KMS-11 (cell line): ENCODE measurements at regions not wholly inside any gene's neighbourhood (a gene's known extent, or its start where the extent isn't known, plus 50 kb on each side); places are given as distances from the start of the nearest gene placed in this dataset.

Experiments used
- H2AFZ ChIP-seq: fragments of 200-600 bp; sonication (generic); 2 replicates; pipeline ENCODE4 v1.6.1; 2016; ENCODE audit warnings: antibody characterized with exemption, mixed run types, low read depth
- H3K27ac ChIP-seq: fragments of 200-600 bp; sonication (generic); 2 replicates; pipeline ENCODE4 v1.6.1; 2016; ENCODE audit warnings: mild to moderate bottlenecking, mixed run types
- H3K27me3 ChIP-seq: fragments of 200-600 bp; sonication (generic); 2 replicates; pipeline ENCODE4 v1.6.1; 2017; ENCODE audit warnings: mild to moderate bottlenecking, low read depth, mixed run types, moderate library complexity; ENCODE audit not compliant: insufficient read depth
- H3K36me3 ChIP-seq: fragments of 200-600 bp; sonication (generic); 2 replicates; pipeline ENCODE4 v1.6.1; 2017; ENCODE audit warnings: mild to moderate bottlenecking, mixed run types; ENCODE audit not compliant: insufficient read depth
- H3K4me1 ChIP-seq: fragments of 200-600 bp; sonication (generic); 2 replicates; pipeline ENCODE4 v1.6.1; 2016; ENCODE audit warnings: mild to moderate bottlenecking, low read depth, mixed run types; ENCODE audit not compliant: poor library complexity, severe bottlenecking
- H3K4me2 ChIP-seq: fragments of 200-600 bp; sonication (generic); 2 replicates; pipeline ENCODE4 v1.7.0; 2016; ENCODE audit warnings: mild to moderate bottlenecking, mixed run types
- H3K4me3 ChIP-seq: fragments of 200-600 bp; sonication (generic); IDR thresholded peaks from 2 replicates; pipeline ENCODE4 v1.6.1; 2017; ENCODE audit warnings: low read depth, low read length, mixed read lengths; ENCODE audit not compliant: insufficient read depth
- H3K79me2 ChIP-seq: fragments of 200-600 bp; sonication (generic); 2 replicates; pipeline ENCODE4 v1.6.1; 2016; ENCODE audit warnings: low read depth, mixed run types; ENCODE audit not compliant: insufficient read depth
- H3K9ac ChIP-seq: fragments of 200-600 bp; sonication (generic); 2 replicates; pipeline ENCODE4 v1.6.1; 2016; ENCODE audit warnings: mild to moderate bottlenecking, mixed run types
- H4K20me1 ChIP-seq: fragments of 200-600 bp; sonication (generic); 2 replicates; pipeline ENCODE4 v1.6.1; 2016; ENCODE audit warnings: mild to moderate bottlenecking, mixed run types; ENCODE audit not compliant: insufficient read depth
- CTCF ChIP-seq: fragments of 200-600 bp; sonication (generic); conservative IDR thresholded peaks from 2 replicates; pipeline ENCODE4 v1.6.1; 2017; ENCODE audit warnings: low read depth, mild to moderate bottlenecking, antibody characterized with exemption, low read length, moderate library complexity, mixed read lengths

- Histone ChIP-seq H4K20me1 (no peaks in the 10 kb centered on the region), H3K36me3 (no peaks in the 10 kb centered on the region), H3K27ac (no peak overlapping the region), H3K4me2 (no peak overlapping the region), H3K9ac (no peak overlapping the region), H3K79me2 (no peaks in the 10 kb centered on the region), H3K4me1 (no peaks in the 10 kb centered on the region), H3K4me3 (no peak overlapping the region), H3K27me3 (no peaks in the 10 kb centered on the region), H2AFZ (no peak overlapping the region)
- TF ChIP-seq CTCF: no peak
These were observed 198.0 kb upstream of the HTR2A start for GRCh38 chr13:47094734-47095434.

GRCh38 chr13:47092202-47092601, 195.3 kb upstream of the HTR2A start:
- no peaks in the 10 kb centered on the region for H3K79me2 ChIP-seq
- H3K27ac ChIP-seq: no peak overlapping the region
- H3K36me3 ChIP-seq: no peaks in the 10 kb centered on the region
- H4K20me1 ChIP-seq: no peaks in the 10 kb centered on the region
- H3K27me3 ChIP-seq: no peaks in the 10 kb centered on the region
- H3K4me1 ChIP-seq: no peaks in the 10 kb centered on the region
- no peak overlapping the region for H2AFZ ChIP-seq
- H3K4me2 ChIP-seq: no peak overlapping the region
- TF ChIP-seq CTCF: no peak
- no peak overlapping the region for H3K9ac ChIP-seq
- H3K4me3 ChIP-seq: no peak overlapping the region

GRCh38 chr13:47087841-47088240, 191.0 kb upstream of the HTR2A start:
- Histone ChIP-seq H3K27me3 (no peaks in the 10 kb centered on the region), H3K4me3 (no peak overlapping the region), H3K36me3 (no peaks in the 10 kb centered on the region), H3K4me1 (no peaks in the 10 kb centered on the region), H3K27ac (no peak overlapping the region), H3K79me2 (no peaks in the 10 kb centered on the region), H3K4me2 (no peak overlapping the region), H3K9ac (no peak overlapping the region), H4K20me1 (no peaks in the 10 kb centered on the region), H2AFZ (no peak overlapping the region)
- TF ChIP-seq CTCF: no peak

- Histone ChIP-seq H3K36me3 (no peaks in the 10 kb centered on the region), H4K20me1 (no peaks in the 10 kb centered on the region), H3K4me3 (no peak overlapping the region), H3K27me3 (no peaks in the 10 kb centered on the region), H3K79me2 (no peaks in the 10 kb centered on the region), H3K4me1 (no peaks in the 10 kb centered on the region), H3K27ac (no peak overlapping the region), H3K4me2 (no peak overlapping the region), H3K9ac (no peak overlapping the region), H2AFZ (no peak overlapping the region)
- no peak for TF ChIP-seq CTCF
These were observed 190.4 kb upstream of the HTR2A start for GRCh38 chr13:47087241-47087640.
